K562 (cell line): ENCODE measurements at regions not wholly inside any gene's neighbourhood (a gene's known extent, or its start where the extent isn't known, plus 50 kb on each side); places are given as distances from the start of the nearest gene placed in this dataset.

Source experiments
- ATAC-seq: fragments of 200-7000 bp; cut with Tn5 transposase; 3 replicates; pipeline ENCODE4 v1.9.1; 2020; ENCODE audit warnings: moderate library complexity
- BruUV-seq: library from RNA; stranded (reverse); fragments of 400-500 nt; replicated peaks from 2 replicates; lab custom pipeline; 2021; lab: Mats Ljungman, UMichigan
- CTCF ChIA-PET: fragments of 300-600 bp; formaldehyde crosslinking; extraction: SDS; loops from one replicate; lab custom pipeline; 2021; ENCODE audit warnings: low intra/inter-chr PET ratio; lab: Yijun Ruan, JAX
- POLR2A ChIA-PET: fragments of 300-600, 350-650 bp; sonication (Branson Sonifier 250); formaldehyde crosslinking; extraction: SDS; loops from one replicate; lab custom pipeline; 2021; ENCODE audit warnings: antibody characterized with exemption, inconsistent platforms; lab: Yijun Ruan, JAX
- DNase-seq, 4 experiments: peaks; one replicate each; pipeline versions ENCODE4 v3.0.0 to v3.0.0-alpha.2; 2011 to 2018; ENCODE audit warnings: low spot score in 3 of 4, mixed read lengths in 3 of 4; ENCODE audit errors: extremely low read depth in 1 of 4
- FAIRE-seq: peaks from 2 replicates; lab custom pipeline; 2011; peaks lifted over from hg19 to GRCh38; lab: Jason Lieb, UNC
- H2AFZ ChIP-seq: 2 replicates; pipeline ENCODE4 v1.6.0; 2011; ENCODE audit warnings: low read depth, low read length, control low read depth, inconsistent platforms
- H3K27ac ChIP-seq: fragments of 200-600 bp; 3 replicates; pipeline ENCODE4 v1.8.0; 2011; ENCODE audit warnings: low read depth, mild to moderate bottlenecking, control low read depth, inconsistent platforms, low read length, moderate library complexity, mixed read lengths; ENCODE audit errors: extremely low read depth
- H3K27me3 ChIP-seq, 2 experiments: fragments of 300-600 bp in 1 of 2; 2 replicates in 1 of 2; 3 replicates in 1 of 2; pipeline versions ENCODE4 v1.6.0 to v1.8.0; 2011; ENCODE audit warnings: inconsistent platforms in 2 of 2, low read length in 2 of 2, mild to moderate bottlenecking in 1 of 2, mixed read lengths in 1 of 2, moderate library complexity in 1 of 2; ENCODE audit not compliant: control insufficient read depth in 2 of 2, insufficient read depth in 2 of 2
- H3K36me3 ChIP-seq: fragments of 300-600 bp; 3 replicates; pipeline ENCODE4 v1.8.0; 2011; ENCODE audit warnings: mild to moderate bottlenecking, low read length, inconsistent platforms; ENCODE audit not compliant: control insufficient read depth, insufficient read depth
- H3K4me1 ChIP-seq, 2 experiments: fragments of 200-600 bp in 1 of 2; replicated peaks in 1 of 2; 2 replicates in 1 of 2; 3 replicates in 1 of 2; pipeline versions ENCODE4 v1.5.1 to v1.8.0; 2011; ENCODE audit warnings: inconsistent platforms in 2 of 2, low read length in 2 of 2, mild to moderate bottlenecking in 1 of 2, mixed read lengths in 1 of 2, moderate library complexity in 1 of 2; ENCODE audit not compliant: control insufficient read depth in 2 of 2, insufficient read depth in 2 of 2
- H3K4me2 ChIP-seq: 2 replicates; pipeline ENCODE4 v1.6.1; 2011; ENCODE audit warnings: low read length, control low read depth, inconsistent platforms, mixed read lengths; ENCODE audit not compliant: insufficient read depth
- H3K4me3 ChIP-seq: fragments of 200-600 bp; sonication (generic), shearing (Covaris generic); 2 replicates; pipeline ENCODE4 v1.5.1; 2016; ENCODE audit warnings: control low read depth, inconsistent platforms
- H3K79me2 ChIP-seq: fragments of 200-600 bp; 3 replicates; pipeline ENCODE4 v1.8.0; 2011; ENCODE audit warnings: low read length, inconsistent platforms; ENCODE audit not compliant: control insufficient read depth, insufficient read depth
- H3K9ac ChIP-seq, 2 experiments: 2 replicates each; pipeline versions ENCODE4 v1.6.0 to v1.6.1; 2011; ENCODE audit warnings: low read depth in 2 of 2, low read length in 2 of 2, control low read depth in 1 of 2, inconsistent platforms in 1 of 2, mild to moderate bottlenecking in 1 of 2, mixed read lengths in 1 of 2; ENCODE audit not compliant: insufficient read depth in 1 of 2
- H3K9me1 ChIP-seq: one replicate; pipeline ENCODE4 v1.6.0; 2011; ENCODE audit warnings: inconsistent platforms, mild to moderate bottlenecking, low read length, moderate library complexity; ENCODE audit not compliant: control insufficient read depth, insufficient read depth
- H3K9me3 ChIP-seq: replicated peaks from 2 replicates; pipeline ENCODE4 v1.5.1; 2011; ENCODE audit warnings: low read depth, low read length, inconsistent platforms; ENCODE audit not compliant: control insufficient read depth, insufficient read depth
- H4K20me1 ChIP-seq: replicated peaks from 2 replicates; pipeline ENCODE4 v1.6.1; 2011; ENCODE audit warnings: low read length, inconsistent platforms, mixed read lengths; ENCODE audit not compliant: control insufficient read depth, insufficient read depth
- BMI1 ChIP-seq: fragments of 150-350 bp; IDR thresholded peaks from 2 replicates; pipeline ENCODE4 v1.6.1; 2014; ENCODE audit warnings: low read length
- C11orf30 ChIP-seq: fragments of 450-650 bp; IDR thresholded peaks from 2 replicates; pipeline ENCODE4 v1.6.1; 2016; ENCODE audit warnings: low read depth, mild to moderate bottlenecking
- CBX3 ChIP-seq, 2 experiments: IDR thresholded peaks; 1 replicate in 1 of 2; 2 replicates in 1 of 2; pipeline ENCODE4 v1.6.1; 2012; ENCODE audit warnings: inconsistent platforms in 2 of 2, low read length in 2 of 2, borderline replicate concordance in 1 of 2, control low read depth in 1 of 2
- CBX5 ChIP-seq: IDR thresholded peaks from 2 replicates; pipeline ENCODE4 v1.6.1; 2014; ENCODE audit warnings: low read depth, borderline replicate concordance
- MAFF ChIP-seq: IDR thresholded peaks from 2 replicates; pipeline ENCODE4 v1.6.1; 2012; ENCODE audit warnings: low read length, improper control_type of control experiment
- MAFG ChIP-seq: fragments of 450-650 bp; conservative IDR thresholded peaks from 2 replicates; pipeline ENCODE4 v1.6.1; 2016; ENCODE audit warnings: missing genetic modification characterization, missing compliant biosample characterization
- MAFK ChIP-seq: IDR thresholded peaks from 2 replicates; pipeline ENCODE4 v1.6.1; 2011; ENCODE audit warnings: low read length, improper control_type of control experiment
- SNRNP70 ChIP-seq: fragments of 200-400 bp; formaldehyde crosslinking; optimal IDR thresholded peaks from 2 replicates; pipeline ENCODE3; 2017; ENCODE audit warnings: low read depth, low read length
- SRSF9 ChIP-seq: fragments of 200-400 bp; formaldehyde crosslinking; IDR thresholded peaks from 2 replicates; pipeline ENCODE4 v1.6.1; 2017; ENCODE audit warnings: low read depth, low read length, borderline replicate concordance
- WHSC1 ChIP-seq: IDR thresholded peaks from one replicate; pipeline ENCODE4 v1.6.1; 2012; ENCODE audit warnings: low read length, control low read depth, inconsistent platforms
- ZBTB26 ChIP-seq: fragments of 450-650 bp; formaldehyde crosslinking; IDR thresholded peaks from 2 replicates; pipeline ENCODE4 v1.4.0; 2022; ENCODE audit warnings: missing genetic modification characterization
- ZNF316 ChIP-seq: fragments of 450-650 bp; IDR thresholded peaks from 2 replicates; pipeline ENCODE4 v1.6.1; 2016
- ZNF449 ChIP-seq: fragments of 250-450 bp; sonication (Bioruptor Pico); IDR thresholded peaks from 2 replicates; pipeline ENCODE4 v1.8.0; 2022; ENCODE audit warnings: moderate library complexity, mild to moderate bottlenecking, inconsistent platforms
- ZNF639 ChIP-seq, 2 experiments: fragments of 200-800 bp in 1 of 2; sonication (Bioruptor generic) in 1 of 2; sonication (generic) in 1 of 2; formaldehyde crosslinking in 1 of 2; IDR thresholded peaks in 1 of 2; conservative IDR thresholded peaks in 1 of 2; 2 replicates each; pipeline versions ENCODE4 v1.5.0 to v1.6.1; 2016 to 2020; ENCODE audit warnings: missing compliant biosample characterization in 1 of 2, missing genetic modification characterization in 1 of 2, missing genetic modification reagents in 1 of 2
- WGBS: fragments of 100-300 bp; shearing (Covaris generic); methylation state at CpG from one replicate; pipeline ENCODE4 v1.1.6; 2016; ENCODE audit warnings: low coverage, mixed read lengths; ENCODE audit not compliant: insufficient coverage; ENCODE audit errors: missing lambda C conversion rate; 5-methylcytosine and 5-hydroxymethylcytosine counted together
- in situ Hi-C: fragments of 300-500 bp; cut with MboI; formaldehyde crosslinking; loops from 4 replicates; pipeline ENCODE4 v1.15.0; 2018; ENCODE audit warnings: inconsistent platforms, mixed read lengths
- intact Hi-C: fragments of 100-400 bp; cut with micrococcal nuclease; formaldehyde crosslinking; loops from 2 replicates; pipeline ENCODE4 v1.14.2; 2022

GRCh38 chr15:95405447-95405846 is 925.1 kb upstream of the NR2F2 start:
- H3K27ac ChIP-seq, result no peak overlapping the region
- POLR2A ChIA-PET, result no interaction called here
- no peak overlapping the region for H2AFZ ChIP-seq
- no peaks in the 10 kb centered on the region for H3K36me3 ChIP-seq
- ATAC-seq (no peak), DNase-seq (no peak), FAIRE-seq (no peak)
- in situ Hi-C loops, result no loop called here
- H4K20me1 ChIP-seq, result no peaks in the 10 kb centered on the region
- TF ChIP-seq ZBTB26 (CRISPR knock-in tag) (no peak), SNRNP70 (no peak), WHSC1 (no peak)
- no peaks in the 10 kb centered on the region for H3K27me3 ChIP-seq
- WGBS, result 0% methylated on average over 3 of the region's 3 CpGs
- H3K9ac ChIP-seq, result no peak overlapping the region
- no peaks in the 10 kb centered on the region; a peak in 1 of 5 replicates for H3K4me1 ChIP-seq
- no peaks in the 10 kb centered on the region for H3K79me2 ChIP-seq
- CTCF ChIA-PET, result no interaction called here
- H3K4me3 ChIP-seq, result no peak overlapping the region
- intact Hi-C loops, result no loop called here
- H3K4me2 ChIP-seq, result no peak overlapping the region
- BruUV-seq, result no TSS peak
- H3K9me1 ChIP-seq, result no peaks in the 10 kb centered on the region
- no peaks in the 10 kb centered on the region for H3K9me3 ChIP-seq

DNA sequence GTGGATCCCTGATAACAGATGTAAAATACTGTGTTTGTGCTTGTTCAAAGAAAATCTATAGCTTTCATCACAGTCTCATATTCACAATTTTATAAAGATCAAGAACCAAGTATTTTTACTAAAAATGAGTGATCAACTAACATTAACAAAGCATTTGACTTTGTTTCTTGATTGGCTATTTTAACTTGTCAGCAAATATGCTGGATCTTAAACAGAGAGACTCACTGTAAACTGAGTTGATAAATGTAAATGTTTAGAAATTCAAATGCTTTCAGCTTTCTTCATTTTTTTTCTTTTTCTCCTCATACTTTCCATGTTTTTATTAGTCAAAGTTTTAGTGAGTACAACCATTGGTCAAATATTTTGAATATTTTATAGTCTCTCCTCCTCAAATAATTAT is 923.0 kb upstream of the NR2F2 start:
- CTCF ChIA-PET, result no interaction called here
- POLR2A ChIA-PET, result no interaction called here
- no peaks in the 10 kb centered on the region for H3K9me1 ChIP-seq
- H3K36me3 ChIP-seq, result no peaks in the 10 kb centered on the region
- in situ Hi-C loops (no loop called here), intact Hi-C loops (no loop called here)
- no peak overlapping the region for H2AFZ ChIP-seq
- TF ChIP-seq C11orf30 (peak; percentile 38; the same call in 1 of the 2 replicates), ZNF639 (CRISPR knock-in tag; conservative IDR thresholded peaks at IDR 0.05 in 1 of 2, IDR thresholded peaks at IDR 0.05 in 1 of 2) (no peak), ZNF449 (CRISPR knock-in tag) (no peak), BMI1 (no peak), CBX5 (no peak), ZNF316 (peak; percentile 79), MAFF (peak; percentile 63), CBX3 (IDR thresholded peaks at IDR 0.05; ENCODE audit: borderline replicate concordance in 1 of 2, low read length in 2 of 2) (no peak), MAFG (0 out of 2 replicates have a peak, but pooled peaks have one; percentile 33), SRSF9 (no peak), MAFK (peak; percentile 35; the same call in 1 of the 2 replicates)
- H3K4me3 ChIP-seq, result no peak overlapping the region
- H3K27ac ChIP-seq, result no peak overlapping the region
- H3K79me2 ChIP-seq, result no peaks in the 10 kb centered on the region
- no peak overlapping the region for H3K9ac ChIP-seq
- ATAC-seq (no peak), DNase-seq (no peak), FAIRE-seq (no peak)
- H3K4me2 ChIP-seq, result no peak overlapping the region
- no peaks in the 10 kb centered on the region for H4K20me1 ChIP-seq
- no peaks in the 10 kb centered on the region for H3K9me3 ChIP-seq
- H3K27me3 ChIP-seq, result no peaks in the 10 kb centered on the region
- peaks cover 0 to 5% of the 10 kb centered on the region in 2 experiments; a peak in 2 of 5 replicates for H3K4me1 ChIP-seq
- BruUV-seq, result no TSS peak
